ENCODE measurements at regions not wholly inside any gene's neighbourhood (a gene's known extent, or its start where the extent isn't known, plus 50 kb on each side); places are given as distances from the start of the nearest gene placed in this dataset.

- TF ChIP-seq, protein P1, sequence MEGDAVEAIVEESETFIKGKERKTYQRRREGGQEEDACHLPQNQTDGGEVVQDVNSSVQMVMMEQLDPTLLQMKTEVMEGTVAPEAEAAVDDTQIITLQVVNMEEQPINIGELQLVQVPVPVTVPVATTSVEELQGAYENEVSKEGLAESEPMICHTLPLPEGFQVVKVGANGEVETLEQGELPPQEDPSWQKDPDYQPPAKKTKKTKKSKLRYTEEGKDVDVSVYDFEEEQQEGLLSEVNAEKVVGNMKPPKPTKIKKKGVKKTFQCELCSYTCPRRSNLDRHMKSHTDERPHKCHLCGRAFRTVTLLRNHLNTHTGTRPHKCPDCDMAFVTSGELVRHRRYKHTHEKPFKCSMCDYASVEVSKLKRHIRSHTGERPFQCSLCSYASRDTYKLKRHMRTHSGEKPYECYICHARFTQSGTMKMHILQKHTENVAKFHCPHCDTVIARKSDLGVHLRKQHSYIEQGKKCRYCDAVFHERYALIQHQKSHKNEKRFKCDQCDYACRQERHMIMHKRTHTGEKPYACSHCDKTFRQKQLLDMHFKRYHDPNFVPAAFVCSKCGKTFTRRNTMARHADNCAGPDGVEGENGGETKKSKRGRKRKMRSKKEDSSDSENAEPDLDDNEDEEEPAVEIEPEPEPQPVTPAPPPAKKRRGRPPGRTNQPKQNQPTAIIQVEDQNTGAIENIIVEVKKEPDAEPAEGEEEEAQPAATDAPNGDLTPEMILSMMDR (conservative IDR thresholded peaks at IDR 0.05; ENCODE audit: low read length) = no peak
- TF ChIP-seq EZH2phosphoT487 (IDR thresholded peaks at IDR 0.05; ENCODE audit: borderline replicate concordance, low read depth, low read length) = no peak
Measured at GRCh38 chr10:20659225-20659624, 237.9 kb downstream of the NEBL start.
